Astrocyte (in vitro differentiated cells and primary cell): ENCODE measurements at regions not wholly inside any gene's neighbourhood (a gene's known extent, or its start where the extent isn't known, plus 50 kb on each side); places are given as distances from the start of the nearest gene placed in this dataset.
A peak's percentile ranks its signal among the peaks of the same experiment; 100 is the strongest.

ENCODE experiments used
- DNase-seq: peaks from one replicate; pipeline ENCODE4 v3.0.0-alpha.2; 2010; ENCODE audit warnings: low read depth
- FAIRE-seq: peaks from 2 replicates; lab custom pipeline; 2011; peaks lifted over from hg19 to GRCh38; lab: Jason Lieb, UNC
- H2AFZ ChIP-seq: 2 replicates; pipeline ENCODE4 v1.6.0; 2012; ENCODE audit warnings: low read depth, low read length, inconsistent platforms
- H3K27ac ChIP-seq: 2 replicates; pipeline ENCODE4 v1.5.1; 2011; ENCODE audit warnings: low read depth, low read length, inconsistent platforms
- H3K27me3 ChIP-seq: 2 replicates; pipeline ENCODE4 v1.6.0; 2011; ENCODE audit warnings: low read length, inconsistent platforms; ENCODE audit not compliant: insufficient read depth
- H3K36me3 ChIP-seq: 2 replicates; pipeline ENCODE4 v1.5.1; 2011; ENCODE audit warnings: low read length, inconsistent platforms; ENCODE audit not compliant: insufficient read depth
- H3K4me1 ChIP-seq: 2 replicates; pipeline ENCODE4 v1.5.1; 2011; ENCODE audit warnings: low read length, inconsistent platforms; ENCODE audit not compliant: insufficient read depth
- H3K4me2 ChIP-seq: 2 replicates; pipeline ENCODE4 v1.6.0; 2012; ENCODE audit warnings: low read length, inconsistent platforms
- H3K4me3 ChIP-seq: 2 replicates; pipeline ENCODE4 v1.5.1; 2011; ENCODE audit warnings: low read depth, mild to moderate bottlenecking, low read length, inconsistent platforms; ENCODE audit not compliant: insufficient read depth
- H3K79me2 ChIP-seq: 2 replicates; pipeline ENCODE4 v1.6.0; 2012; ENCODE audit warnings: mild to moderate bottlenecking, low read length, inconsistent platforms; ENCODE audit not compliant: insufficient read depth
- H3K9ac ChIP-seq: 2 replicates; pipeline ENCODE4 v1.6.0; 2012; ENCODE audit warnings: mild to moderate bottlenecking, low read length, inconsistent platforms
- H3K9me3 ChIP-seq: 2 replicates; pipeline ENCODE4 v1.5.1; 2012; ENCODE audit warnings: low read depth, mild to moderate bottlenecking, low read length, inconsistent platforms; ENCODE audit not compliant: insufficient read depth
- H4K20me1 ChIP-seq: 2 replicates; pipeline ENCODE4 v1.6.0; 2012; ENCODE audit warnings: low read length, inconsistent platforms; ENCODE audit not compliant: insufficient read depth
- H3K27ac Mint-ChIP-seq: one replicate; pipeline ENCODE4 v1.8.0; 2021; ENCODE audit warnings: mild to moderate bottlenecking, mixed read lengths; ENCODE audit not compliant: unreplicated experiment
- H3K27me3 Mint-ChIP-seq: one replicate; pipeline ENCODE4 v1.8.0; 2021; ENCODE audit warnings: low read depth, mixed read lengths; ENCODE audit not compliant: unreplicated experiment
- H3K36me3 Mint-ChIP-seq: one replicate; pipeline ENCODE4 v1.8.0; 2021; ENCODE audit warnings: low read depth, mixed read lengths; ENCODE audit not compliant: unreplicated experiment
- H3K4me1 Mint-ChIP-seq: one replicate; pipeline ENCODE4 v1.8.0; 2021; ENCODE audit warnings: low read depth, mixed read lengths; ENCODE audit not compliant: unreplicated experiment
- H3K4me3 Mint-ChIP-seq: one replicate; pipeline ENCODE4 v1.8.0; 2021; ENCODE audit warnings: mild to moderate bottlenecking, moderate library complexity, mixed read lengths; ENCODE audit not compliant: unreplicated experiment
- H3K9me3 Mint-ChIP-seq: one replicate; pipeline ENCODE4 v1.8.0; 2021; ENCODE audit warnings: mild to moderate bottlenecking, mixed read lengths; ENCODE audit not compliant: unreplicated experiment
- CTCF ChIP-seq: IDR thresholded peaks from 2 replicates; pipeline ENCODE4 v1.5.1; 2011; ENCODE audit warnings: low read depth, mild to moderate bottlenecking, inconsistent platforms, low read length, moderate library complexity; ENCODE audit not compliant: insufficient read depth
- EZH2 ChIP-seq: IDR thresholded peaks from 2 replicates; pipeline ENCODE4 v1.6.1; 2012; ENCODE audit warnings: mild to moderate bottlenecking, low read length, inconsistent platforms; ENCODE audit not compliant: insufficient read depth

GRCh38 chr3:157807280-157807679 is 298.9 kb downstream of the SHOX2 start:
- Histone ChIP-seq H3K36me3 (no peaks in the 10 kb centered on the region), H3K4me2 (no peak overlapping the region), H3K79me2 (no peaks in the 10 kb centered on the region), H2AFZ (no peak overlapping the region), H3K27me3 (no peaks in the 10 kb centered on the region), H3K4me3 (no peak overlapping the region), H3K4me1 (no peaks in the 10 kb centered on the region), H3K27ac (no peak overlapping the region), H3K9me3 (no peaks in the 10 kb centered on the region), H3K9ac (no peak overlapping the region), H4K20me1 (no peaks in the 10 kb centered on the region)
- DNase-seq (no peak), FAIRE-seq (no peak)
- peaks cover 8% of the 10 kb centered on the region for H3K27me3 Mint-ChIP-seq
- no peaks in the 10 kb centered on the region for H3K9me3 Mint-ChIP-seq
- no peak overlapping the region for H3K4me3 Mint-ChIP-seq
- TF ChIP-seq EZH2 = no peak
- no peak for TF ChIP-seq CTCF
- H3K27ac Mint-ChIP-seq = no peak overlapping the region
- no peaks in the 10 kb centered on the region for H3K36me3 Mint-ChIP-seq
- peaks cover 4% of the 10 kb centered on the region for H3K4me1 Mint-ChIP-seq

GRCh38 chr3:157805538-157805937 is 300.7 kb downstream of the SHOX2 start:
- Histone ChIP-seq H3K79me2 (no peaks in the 10 kb centered on the region), H3K27ac (no peak overlapping the region), H4K20me1 (no peaks in the 10 kb centered on the region), H3K4me1 (no peaks in the 10 kb centered on the region), H3K36me3 (no peaks in the 10 kb centered on the region), H2AFZ (no peak overlapping the region), H3K9ac (no peak overlapping the region), H3K27me3 (no peaks in the 10 kb centered on the region), H3K9me3 (no peaks in the 10 kb centered on the region), H3K4me3 (no peak overlapping the region), H3K4me2 (no peak overlapping the region)
- FAIRE-seq (no peak), DNase-seq (no peak)
- H3K4me3 Mint-ChIP-seq = no peak overlapping the region
- H3K36me3 Mint-ChIP-seq = no peaks in the 10 kb centered on the region
- H3K27me3 Mint-ChIP-seq = peaks cover 8% of the 10 kb centered on the region
- no peak overlapping the region for H3K27ac Mint-ChIP-seq
- H3K4me1 Mint-ChIP-seq = peaks cover 4% of the 10 kb centered on the region
- TF ChIP-seq EZH2 (no peak), CTCF (no peak)
- H3K9me3 Mint-ChIP-seq = no peaks in the 10 kb centered on the region

GRCh38 chr3:157794771-157795170 is 291.6 kb upstream of the VEPH1 start:
- peaks cover 7% of the 10 kb centered on the region for H3K9me3 Mint-ChIP-seq
- peak overlapping the region; percentile 13 for H3K27ac Mint-ChIP-seq
- peak overlapping the region; percentile 44 for H3K4me2 ChIP-seq

More at GRCh38 chr3:157794771-157795170, 291.6 kb upstream of the VEPH1 start:
- FAIRE-seq (no peak), DNase-seq (peak; percentile 53)
- H3K27ac ChIP-seq = no peak overlapping the region
- no peak overlapping the region for H2AFZ ChIP-seq
- H3K27me3 ChIP-seq = no peaks in the 10 kb centered on the region
- Mint-ChIP-seq H3K27me3 (peaks cover 2% of the 10 kb centered on the region), H3K4me1 (peaks cover 7% of the 10 kb centered on the region), H3K4me3 (no peak overlapping the region), H3K36me3 (no peaks in the 10 kb centered on the region)
- H4K20me1 ChIP-seq = no peaks in the 10 kb centered on the region
- H3K36me3 ChIP-seq = no peaks in the 10 kb centered on the region
- no peak overlapping the region for H3K9ac ChIP-seq
- H3K9me3 ChIP-seq = no peaks in the 10 kb centered on the region
- no peaks in the 10 kb centered on the region for H3K79me2 ChIP-seq
- no peak for TF ChIP-seq CTCF
- no peak for TF ChIP-seq EZH2
- H3K4me1 ChIP-seq = peaks cover 4% of the 10 kb centered on the region
- no peak overlapping the region for H3K4me3 ChIP-seq
